T-helper 9 cell (primary cell): ENCODE measurements at regions not wholly inside any gene's neighbourhood (a gene's known extent, or its start where the extent isn't known, plus 50 kb on each side); places are given as distances from the start of the nearest gene placed in this dataset.
A peak's percentile ranks its signal among the peaks of the same experiment; 100 is the strongest.
"Not testable (repeated sequence)": the region's sequence is repeated elsewhere in the genome, so short reads cannot be mapped to it uniquely, and the experiment has no call there.

Experiments used
- DNase-seq: peaks from one replicate; pipeline ENCODE4 v3.0.0-alpha.2; 2020

DNA sequence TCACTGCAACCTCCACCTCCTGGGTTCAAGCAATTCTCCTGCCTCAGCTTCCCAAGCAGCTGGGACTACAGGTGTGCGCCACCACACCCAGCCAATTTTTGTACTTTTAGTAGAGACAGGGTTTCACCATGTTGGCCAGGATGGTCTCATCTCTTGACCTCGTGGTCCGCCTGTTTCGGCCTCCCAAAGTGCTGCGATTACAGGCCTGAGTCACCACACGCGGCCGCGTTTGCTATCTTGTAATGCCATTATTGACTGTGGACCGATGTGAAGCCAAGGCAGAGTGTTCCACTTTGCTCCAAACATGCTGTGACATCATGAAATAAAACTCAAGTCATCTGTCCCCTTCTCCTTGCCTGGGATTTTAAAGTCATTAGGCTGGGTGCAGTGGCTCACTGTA, 72.1 kb upstream of the CHD2 start:
- DNase-seq: not testable (repeated sequence)

DNA sequence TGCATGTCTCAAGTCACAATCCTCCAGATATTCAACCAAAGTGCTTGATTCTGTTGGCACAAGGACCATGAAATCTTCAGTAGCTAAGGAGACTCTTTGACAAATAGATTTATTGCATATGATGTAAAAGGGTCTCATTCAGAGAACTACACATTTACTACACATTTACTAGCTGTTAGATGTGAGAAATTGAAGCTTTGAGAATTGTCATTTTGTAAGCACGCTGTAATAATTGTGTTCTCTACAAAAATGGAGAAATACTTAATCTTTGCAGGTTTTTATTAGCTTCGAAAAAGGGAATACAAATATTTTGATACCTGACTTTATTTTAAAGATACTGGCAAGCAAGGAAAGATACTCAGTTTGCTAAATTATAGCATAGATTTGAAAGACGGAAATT, 70.2 kb upstream of the CHD2 start:
- no peak for DNase-seq

DNA sequence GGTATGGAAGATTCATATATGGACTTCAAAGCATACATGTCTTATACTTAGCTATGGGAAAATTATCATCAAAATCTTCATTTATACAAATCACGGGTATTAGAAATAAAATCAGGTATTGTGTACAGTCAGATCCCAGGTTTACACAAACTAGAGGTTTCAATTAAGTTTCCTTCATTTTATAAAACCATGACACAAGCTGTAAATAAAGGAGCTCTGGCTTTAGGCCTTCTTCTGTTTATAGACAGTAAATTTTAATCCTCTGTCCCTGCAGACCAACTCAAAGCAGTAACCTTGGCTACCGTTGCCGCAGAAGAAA, 68.8 kb upstream of the CHD2 start:
- no peak for DNase-seq

GRCh38 chr15:92831655-92832328, 68.3 kb upstream of the CHD2 start:
- DNase-seq: peak; percentile 79

DNA sequence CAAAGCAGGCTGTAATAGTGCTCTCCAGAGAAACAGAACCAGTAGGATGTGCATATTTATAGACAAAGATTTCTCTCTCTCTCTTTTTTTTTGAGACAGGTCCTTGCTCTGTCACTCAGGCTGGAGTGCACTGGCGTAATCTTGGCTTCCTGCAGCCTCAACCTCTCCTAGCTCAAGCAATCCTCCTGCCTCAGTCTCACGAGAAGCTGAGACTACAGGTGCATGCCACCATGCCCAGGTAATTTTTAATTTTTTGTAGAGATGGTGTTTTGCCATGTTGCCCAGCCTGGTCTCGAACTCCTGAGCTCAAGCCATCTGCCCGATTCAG, 67.1 kb upstream of the CHD2 start:
- DNase-seq: no peak

GRCh38 chr15:92833493-92834271, 66.4 kb upstream of the CHD2 start:
- DNase-seq: no peak

- no peak for DNase-seq
Observed at GRCh38 chr15:92839696-92840095, 60.4 kb upstream of the CHD2 start.

DNA sequence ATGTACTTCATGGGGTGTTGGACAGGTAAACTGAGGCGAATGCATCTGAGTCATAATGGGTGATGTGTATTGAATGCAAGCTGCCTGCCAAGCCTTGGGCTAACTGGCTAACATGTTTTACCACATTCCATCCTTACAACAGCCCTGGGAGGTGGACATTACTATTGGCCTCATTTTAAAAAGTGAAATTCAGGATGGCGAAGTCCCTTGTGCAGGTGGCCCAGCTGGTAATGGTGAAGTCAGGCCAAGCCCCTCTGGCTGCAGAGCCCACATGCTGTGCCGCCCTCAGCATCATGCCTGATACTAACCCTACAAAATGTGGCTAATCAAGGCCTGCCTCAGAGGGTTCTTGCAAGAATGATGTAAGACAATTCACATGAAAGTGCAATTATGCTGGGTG, 60.0 kb upstream of the CHD2 start:
- no peak for DNase-seq

DNA sequence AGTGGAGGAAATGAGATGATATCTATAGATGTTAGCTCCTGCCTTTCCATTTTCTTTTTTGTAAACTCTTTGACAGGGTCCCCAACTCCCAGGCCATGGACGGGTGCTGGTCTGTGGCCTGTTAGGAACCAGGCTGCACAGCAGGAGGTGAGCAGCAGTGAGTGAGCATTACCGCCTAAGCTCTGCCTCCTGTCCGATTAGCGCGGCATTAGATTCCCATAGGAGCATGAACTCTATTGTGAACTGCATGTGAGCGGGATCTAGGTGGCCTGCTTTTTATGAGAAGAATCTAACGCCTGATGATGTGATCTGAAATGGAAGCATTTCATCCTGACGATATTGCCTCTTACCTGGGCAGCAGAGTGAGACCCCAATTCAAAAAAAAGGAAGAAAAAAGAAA, 56.8 kb upstream of the CHD2 start:
- DNase-seq: no peak

DNA sequence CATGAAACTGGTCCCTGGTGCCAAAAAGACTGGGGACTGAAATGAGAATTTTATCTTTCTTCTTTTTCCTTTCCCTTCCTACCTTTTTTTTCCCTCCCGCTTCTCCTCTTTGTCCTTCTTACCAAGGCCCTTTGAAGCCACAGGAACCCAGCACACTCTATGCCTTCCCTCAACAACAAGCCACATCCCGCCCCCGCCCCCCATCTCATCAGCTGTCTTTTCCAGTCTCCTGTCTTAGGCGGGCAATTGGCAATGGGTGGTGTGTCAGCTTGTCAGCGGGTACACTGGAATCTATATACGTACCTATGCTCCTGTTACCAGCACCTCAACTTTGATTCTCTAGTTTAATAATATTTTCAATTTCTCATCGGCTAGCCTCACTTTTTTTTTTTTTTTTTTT, 56.3 kb upstream of the CHD2 start:
- DNase-seq: no peak

- DNase-seq: no peak
Observed at GRCh38 chr15:92845126-92845508, 55.0 kb upstream of the CHD2 start.

DNA sequence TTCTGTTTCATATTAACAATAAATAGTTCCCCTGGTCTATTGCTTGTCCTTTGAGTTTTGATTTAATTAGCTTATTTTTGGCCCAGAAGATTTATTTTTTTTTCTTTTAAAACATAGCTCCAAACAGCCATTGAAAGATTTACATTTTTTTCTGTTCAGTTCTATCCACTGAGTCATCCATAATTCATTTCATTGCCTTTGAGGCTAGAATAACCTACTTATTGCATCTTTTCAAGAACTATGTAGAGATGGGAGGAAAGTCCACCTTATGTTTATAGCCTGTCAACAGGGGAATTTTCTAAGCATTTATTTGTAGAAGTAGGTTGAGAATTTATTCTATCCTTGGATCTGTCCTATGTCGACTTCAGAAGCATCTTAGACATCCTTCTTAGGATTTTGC, 53.4 kb upstream of the CHD2 start:
- DNase-seq: no peak

DNA sequence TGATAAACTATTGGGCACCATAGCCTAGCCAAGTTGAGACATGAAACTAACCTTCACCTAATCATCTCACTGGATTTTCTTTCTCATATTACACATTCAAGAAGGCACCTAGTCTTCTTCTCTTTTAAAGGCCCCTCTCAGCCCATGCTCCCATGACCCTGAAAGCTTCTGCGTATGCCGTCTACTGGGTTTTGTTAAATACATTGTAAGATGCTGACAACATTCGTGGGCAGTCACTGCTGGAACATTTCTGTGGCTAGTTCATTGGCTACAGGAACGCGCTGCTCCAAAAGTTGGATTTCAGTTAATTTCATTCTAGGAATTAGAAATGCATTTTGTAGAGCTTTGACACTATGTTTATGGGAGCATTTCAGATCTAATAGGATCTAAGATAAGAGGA, 52.3 kb upstream of the CHD2 start:
- DNase-seq: no peak

- DNase-seq: no peak
Observed at GRCh38 chr15:92848464-92848851, 51.7 kb upstream of the CHD2 start.

DNA sequence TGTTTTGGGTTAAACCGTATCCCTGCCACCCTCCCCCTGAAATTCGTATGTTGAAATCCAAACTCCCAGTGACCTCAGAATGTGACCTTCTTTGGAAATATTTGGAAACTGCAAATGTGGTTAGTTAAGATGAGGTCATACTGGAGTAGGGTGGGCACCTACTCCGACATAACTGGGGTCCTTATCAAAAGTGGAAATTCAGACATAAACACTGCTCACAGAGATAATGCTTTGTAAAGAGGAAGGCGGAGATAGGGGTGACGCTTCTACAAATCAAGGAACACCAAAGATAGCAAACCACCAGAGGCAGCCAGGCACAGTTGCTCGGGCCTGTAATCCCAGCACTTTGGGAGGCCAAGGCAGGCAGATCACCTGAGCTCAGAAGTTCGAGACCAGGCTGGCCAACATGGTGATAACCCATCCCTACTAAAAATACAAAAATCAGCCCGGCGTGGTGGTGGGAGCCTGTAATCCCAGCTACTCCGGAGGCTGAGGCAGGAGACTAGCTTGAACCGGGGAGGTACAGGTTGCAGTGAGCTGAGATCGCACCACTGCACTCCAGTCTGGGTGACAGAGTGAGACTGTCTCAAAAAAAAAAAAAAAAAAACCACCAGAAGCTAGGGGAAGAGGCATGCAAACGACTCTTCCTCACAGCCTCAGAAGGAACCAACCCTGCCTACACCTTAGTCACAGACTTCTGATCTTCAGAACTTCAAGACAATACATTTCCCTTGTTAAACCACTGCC, 51.1 kb upstream of the CHD2 start:
- peak; percentile 9 for DNase-seq

- not testable (repeated sequence) for DNase-seq
Observed at GRCh38 chr15:92850218-92850617, 49.9 kb upstream of the CHD2 start.
